GM23338 (cell line): ENCODE measurements at regions not wholly inside any gene's neighbourhood (a gene's known extent, or its start where the extent isn't known, plus 50 kb on each side); places are given as distances from the start of the nearest gene placed in this dataset.

Source experiments
- ETS1 ChIP-seq: IDR thresholded peaks from 2 replicates; pipeline ENCODE4 v1.6.1; 2016; ENCODE audit warnings: antibody characterized with exemption
- EZH2 ChIP-seq: fragments of 200-600 bp; sonication (generic); IDR thresholded peaks from one replicate; pipeline ENCODE4 v1.8.0; 2017; ENCODE audit warnings: antibody characterized with exemption, mild to moderate bottlenecking, low read depth; ENCODE audit not compliant: unreplicated experiment
- NANOG ChIP-seq: IDR thresholded peaks from 2 replicates; pipeline ENCODE4 v1.6.1; 2016; ENCODE audit warnings: antibody characterized with exemption, borderline replicate concordance
- POLR2AphosphoS5 ChIP-seq: IDR thresholded peaks from 2 replicates; pipeline ENCODE4 v1.6.1; 2016; ENCODE audit warnings: antibody characterized with exemption, low read depth
- REST ChIP-seq: IDR thresholded peaks from one replicate; pipeline ENCODE4 v1.6.1; 2018; ENCODE audit warnings: antibody characterized with exemption; ENCODE audit not compliant: unreplicated experiment
- TF ChIP-seq, protein P1 (sequence below), 2 experiments: fragments of 200-600 bp in 1 of 2; sonication (generic) in 1 of 2; conservative IDR thresholded peaks; 2 replicates each; pipeline versions ENCODE4 v1.5.1 to v1.6.1; 2016 to 2017; ENCODE audit warnings: antibody characterized with exemption in 2 of 2, low read depth in 2 of 2, mild to moderate bottlenecking in 2 of 2, moderate library complexity in 1 of 2

GRCh38 chr3:99442599-99442998 is 195.8 kb upstream of the COL8A1 start:
- TF ChIP-seq ETS1 (no peak), EZH2 (no peak), REST (no peak), POLR2AphosphoS5 (no peak), NANOG (no peak)
- TF ChIP-seq, protein P1, sequence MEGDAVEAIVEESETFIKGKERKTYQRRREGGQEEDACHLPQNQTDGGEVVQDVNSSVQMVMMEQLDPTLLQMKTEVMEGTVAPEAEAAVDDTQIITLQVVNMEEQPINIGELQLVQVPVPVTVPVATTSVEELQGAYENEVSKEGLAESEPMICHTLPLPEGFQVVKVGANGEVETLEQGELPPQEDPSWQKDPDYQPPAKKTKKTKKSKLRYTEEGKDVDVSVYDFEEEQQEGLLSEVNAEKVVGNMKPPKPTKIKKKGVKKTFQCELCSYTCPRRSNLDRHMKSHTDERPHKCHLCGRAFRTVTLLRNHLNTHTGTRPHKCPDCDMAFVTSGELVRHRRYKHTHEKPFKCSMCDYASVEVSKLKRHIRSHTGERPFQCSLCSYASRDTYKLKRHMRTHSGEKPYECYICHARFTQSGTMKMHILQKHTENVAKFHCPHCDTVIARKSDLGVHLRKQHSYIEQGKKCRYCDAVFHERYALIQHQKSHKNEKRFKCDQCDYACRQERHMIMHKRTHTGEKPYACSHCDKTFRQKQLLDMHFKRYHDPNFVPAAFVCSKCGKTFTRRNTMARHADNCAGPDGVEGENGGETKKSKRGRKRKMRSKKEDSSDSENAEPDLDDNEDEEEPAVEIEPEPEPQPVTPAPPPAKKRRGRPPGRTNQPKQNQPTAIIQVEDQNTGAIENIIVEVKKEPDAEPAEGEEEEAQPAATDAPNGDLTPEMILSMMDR (conservative IDR thresholded peaks at IDR 0.05; ENCODE audit: low read depth in 2 of 2), result no peak
